Gastrocnemius medialis (tissue), 4 donors: ENCODE measurements at regions not wholly inside any gene's neighbourhood (a gene's known extent, or its start where the extent isn't known, plus 50 kb on each side); places are given as distances from the start of the nearest gene placed in this dataset.

Experiments
- ATAC-seq, 2 donors: fragments of 150-250 bp; one replicate each; pipeline ENCODE4 v1.9.1; 2016
- DNase-seq, 2 donors: peaks; one replicate each; pipeline ENCODE4 v3.0.0-alpha.2; 2019
- H3K27ac ChIP-seq, 4 donors: fragments of 200-600 bp; sonication (generic); 1 replicate in 1 of 4; 2 replicates in 3 of 4; pipeline ENCODE4 v1.5.1; 2016 to 2018; ENCODE audit warnings: mild to moderate bottlenecking in 2 of 4, moderate library complexity in 1 of 4
- H3K27me3 ChIP-seq, 3 donors: fragments of 200-600 bp; sonication (generic) in 2 of 3; 1 replicate in 1 of 3; 2 replicates in 2 of 3; pipeline versions ENCODE4 v1.5.1 to v1.6.0; 2016 to 2019; ENCODE audit warnings: mild to moderate bottlenecking in 1 of 3, moderate library complexity in 1 of 3
- H3K36me3 ChIP-seq, 2 donors: fragments of 200-600 bp; sonication (generic) in 1 of 2; one replicate each; pipeline ENCODE4 v1.5.1; 2017 to 2018
- H3K4me1 ChIP-seq, 2 donors: fragments of 200-600 bp; sonication (generic) in 1 of 2; one replicate each; pipeline ENCODE4 v1.5.1; 2016 to 2017; ENCODE audit warnings: mild to moderate bottlenecking in 2 of 2
- H3K4me3 ChIP-seq, 4 donors: fragments of 200-600 bp; sonication (generic) in 3 of 4; 1 replicate in 1 of 4; 2 replicates in 3 of 4; pipeline ENCODE4 v1.5.1; 2016 to 2019; ENCODE audit warnings: mild to moderate bottlenecking in 2 of 4
- H3K9me3 ChIP-seq, 3 donors: fragments of 200-600 bp; sonication (generic) in 2 of 3; 1 replicate in 1 of 3; 2 replicates in 2 of 3; pipeline ENCODE4 v1.5.1; 2016 to 2019
- POLR2A ChIP-seq, 2 donors: fragments of 450-650 bp; IDR thresholded peaks; one replicate each; pipeline ENCODE4 v1.6.1; 2017; ENCODE audit warnings: antibody characterized with exemption in 2 of 2, mild to moderate bottlenecking in 2 of 2, moderate library complexity in 2 of 2
- in situ Hi-C, 4 donors: fragments of 200-750 bp; cut with MboI; loops; one replicate each; pipeline versions ENCODE4 v1.15.0 to v1.8.0; 2017; ENCODE audit warnings: low sequenced_read_pairs in 4 of 4
- intact Hi-C: fragments of 100-400 bp; cut with DNase I; formaldehyde crosslinking; loops from one replicate; pipeline ENCODE4 v1.15.1; 2023; ENCODE audit warnings: low total_unique reads
- TF ChIP-seq, protein P1 (sequence below), 5 experiments: fragments of 450-650 bp in 3 of 5; fragments of 200-600 bp in 2 of 5; sonication (generic) in 2 of 5; IDR thresholded peaks in 4 of 5; conservative IDR thresholded peaks in 1 of 5; 1 replicate in 4 of 5; 2 replicates in 1 of 5; pipeline ENCODE4 v1.5.1; 2016 to 2019; ENCODE audit warnings: antibody characterized with exemption in 5 of 5, mild to moderate bottlenecking in 3 of 5, moderate library complexity in 3 of 5

DNA sequence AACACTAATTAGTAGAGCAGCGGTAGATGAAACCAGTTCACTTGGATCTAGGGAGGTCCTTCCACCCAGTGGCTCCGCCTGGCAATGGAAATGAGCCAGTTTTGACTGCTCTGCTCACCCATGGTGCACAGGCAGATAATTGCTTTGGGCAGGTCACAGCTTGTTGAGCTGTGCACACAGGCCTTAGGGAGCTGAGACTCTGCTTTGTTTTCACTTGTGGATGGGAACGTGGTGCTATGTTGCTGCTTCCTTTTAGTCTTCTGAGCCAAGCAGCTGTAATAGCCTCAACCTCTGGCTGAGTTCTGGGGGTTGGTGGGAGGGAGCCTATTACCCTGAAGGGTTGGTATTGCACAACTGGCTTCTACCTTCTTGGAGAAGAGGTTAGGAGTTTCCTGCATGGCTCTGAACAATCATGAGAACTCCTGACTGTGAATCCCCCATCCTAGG, 262.3 kb upstream of the MTNR1B start:
- Histone ChIP-seq H3K27ac (no peak overlapping the region), H3K4me3 (no peak overlapping the region), H3K36me3 (no peaks in the 10 kb centered on the region), H3K27me3 (no peaks in the 10 kb centered on the region), H3K4me1 (no peaks in the 10 kb centered on the region), H3K9me3 (no peaks in the 10 kb centered on the region)
- peak in 1 of 2 donors; percentile 16 for DNase-seq
- TF ChIP-seq, protein P1, sequence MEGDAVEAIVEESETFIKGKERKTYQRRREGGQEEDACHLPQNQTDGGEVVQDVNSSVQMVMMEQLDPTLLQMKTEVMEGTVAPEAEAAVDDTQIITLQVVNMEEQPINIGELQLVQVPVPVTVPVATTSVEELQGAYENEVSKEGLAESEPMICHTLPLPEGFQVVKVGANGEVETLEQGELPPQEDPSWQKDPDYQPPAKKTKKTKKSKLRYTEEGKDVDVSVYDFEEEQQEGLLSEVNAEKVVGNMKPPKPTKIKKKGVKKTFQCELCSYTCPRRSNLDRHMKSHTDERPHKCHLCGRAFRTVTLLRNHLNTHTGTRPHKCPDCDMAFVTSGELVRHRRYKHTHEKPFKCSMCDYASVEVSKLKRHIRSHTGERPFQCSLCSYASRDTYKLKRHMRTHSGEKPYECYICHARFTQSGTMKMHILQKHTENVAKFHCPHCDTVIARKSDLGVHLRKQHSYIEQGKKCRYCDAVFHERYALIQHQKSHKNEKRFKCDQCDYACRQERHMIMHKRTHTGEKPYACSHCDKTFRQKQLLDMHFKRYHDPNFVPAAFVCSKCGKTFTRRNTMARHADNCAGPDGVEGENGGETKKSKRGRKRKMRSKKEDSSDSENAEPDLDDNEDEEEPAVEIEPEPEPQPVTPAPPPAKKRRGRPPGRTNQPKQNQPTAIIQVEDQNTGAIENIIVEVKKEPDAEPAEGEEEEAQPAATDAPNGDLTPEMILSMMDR (IDR thresholded peaks at IDR 0.05 in 4 of 5, conservative IDR thresholded peaks at IDR 0.05 in 1 of 5), result no peak
- TF ChIP-seq POLR2A (IDR thresholded peaks at IDR 0.05), result no peak
- in situ Hi-C loops, result no loop called here
- peak; percentile 30 to 52 for ATAC-seq
- intact Hi-C loops, result no loop called here

DNA sequence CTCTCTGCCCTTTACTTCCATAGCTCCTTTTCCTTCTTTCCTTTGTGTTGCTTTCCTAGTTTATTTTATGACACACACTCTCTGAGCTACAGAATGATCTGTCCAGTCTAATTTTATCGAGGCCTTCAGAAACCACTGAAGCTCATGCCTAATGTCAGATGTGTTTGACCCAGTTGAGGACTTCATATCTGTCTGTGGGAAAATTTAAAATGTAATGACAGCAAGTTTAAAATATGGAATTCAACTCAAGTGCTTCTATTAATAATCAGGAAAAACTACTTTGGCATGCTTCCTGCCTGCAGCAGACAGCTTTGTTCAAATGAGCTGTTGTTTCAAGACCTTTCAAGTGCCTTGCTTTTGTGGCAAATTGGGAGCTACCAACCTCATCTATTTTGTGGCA, 261.8 kb upstream of the MTNR1B start:
- TF ChIP-seq, protein P1 (IDR thresholded peaks at IDR 0.05 in 4 of 5, conservative IDR thresholded peaks at IDR 0.05 in 1 of 5), result no peak
- TF ChIP-seq POLR2A (IDR thresholded peaks at IDR 0.05), result no peak
- Histone ChIP-seq H3K4me3 (no peak overlapping the region), H3K4me1 (no peaks in the 10 kb centered on the region), H3K27me3 (no peaks in the 10 kb centered on the region), H3K9me3 (no peaks in the 10 kb centered on the region), H3K27ac (no peak overlapping the region), H3K36me3 (no peaks in the 10 kb centered on the region)
- DNase-seq, result no peak
- intact Hi-C loops (no loop called here), in situ Hi-C loops (no loop called here)
- ATAC-seq, result no peak

DNA sequence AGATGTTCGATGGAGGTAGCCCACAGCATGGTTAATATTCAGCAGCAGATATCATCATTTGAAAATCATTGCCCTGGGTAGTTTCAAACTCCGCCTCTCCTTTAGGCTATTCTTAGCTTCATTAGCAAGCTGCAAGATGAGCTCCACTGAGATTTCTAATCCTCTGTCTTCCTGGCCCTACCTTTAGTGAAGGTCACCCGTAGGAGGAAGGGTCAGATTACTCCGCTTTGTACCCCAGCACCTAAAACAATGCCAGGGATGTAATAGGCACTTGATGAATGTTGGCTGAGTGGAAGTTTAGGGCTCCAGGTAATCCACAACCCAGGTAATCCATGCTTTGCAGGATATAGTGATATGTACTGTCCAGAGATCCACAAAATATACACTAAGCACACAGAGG, 260.1 kb upstream of the MTNR1B start:
- no peak overlapping the region for H3K27ac ChIP-seq
- no peaks in the 10 kb centered on the region for H3K36me3 ChIP-seq
- DNase-seq, result no peak
- TF ChIP-seq POLR2A (IDR thresholded peaks at IDR 0.05), result no peak
- TF ChIP-seq, protein P1 (IDR thresholded peaks at IDR 0.05 in 4 of 5, conservative IDR thresholded peaks at IDR 0.05 in 1 of 5), result no peak
- intact Hi-C loops (no loop called here), in situ Hi-C loops (no loop called here)
- no peak for ATAC-seq
- H3K4me3 ChIP-seq, result no peak overlapping the region
- no peaks in the 10 kb centered on the region for H3K27me3 ChIP-seq
- H3K4me1 ChIP-seq, result no peaks in the 10 kb centered on the region
- no peaks in the 10 kb centered on the region for H3K9me3 ChIP-seq

DNA sequence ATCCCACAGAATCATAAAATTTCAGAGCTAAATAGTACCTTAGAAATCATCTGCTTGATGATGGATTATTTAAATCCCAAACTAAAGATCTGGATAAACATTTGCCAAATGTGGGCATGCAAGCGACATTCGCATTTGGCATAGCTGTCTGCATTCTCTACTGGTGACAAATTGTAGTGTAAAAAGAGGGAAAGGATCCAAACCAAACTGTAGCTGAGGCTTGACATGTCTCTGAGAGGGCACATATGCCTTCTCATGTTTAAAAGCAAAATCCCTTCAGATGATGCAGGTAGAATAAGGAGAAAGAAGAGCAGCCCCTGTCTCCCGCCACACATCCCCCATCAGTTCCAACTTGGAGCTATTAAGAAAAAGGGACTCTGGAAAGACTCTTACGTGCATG, 257.5 kb upstream of the MTNR1B start:
- Histone ChIP-seq H3K4me3 (no peak overlapping the region), H3K36me3 (no peaks in the 10 kb centered on the region), H3K4me1 (no peaks in the 10 kb centered on the region), H3K27me3 (no peaks in the 10 kb centered on the region), H3K27ac (no peak overlapping the region), H3K9me3 (no peaks in the 10 kb centered on the region)
- intact Hi-C loops (no loop called here), in situ Hi-C loops (loop anchor here in 1 of 4 donors (10.0 kb wide), 1 partner anchor 63 kb away; no protein-coding TSS in a partner anchor)
- TF ChIP-seq, protein P1 (IDR thresholded peaks at IDR 0.05 in 4 of 5, conservative IDR thresholded peaks at IDR 0.05 in 1 of 5), result no peak
- no peak for TF ChIP-seq POLR2A (IDR thresholded peaks at IDR 0.05)
- ATAC-seq (no peak), DNase-seq (no peak)

DNA sequence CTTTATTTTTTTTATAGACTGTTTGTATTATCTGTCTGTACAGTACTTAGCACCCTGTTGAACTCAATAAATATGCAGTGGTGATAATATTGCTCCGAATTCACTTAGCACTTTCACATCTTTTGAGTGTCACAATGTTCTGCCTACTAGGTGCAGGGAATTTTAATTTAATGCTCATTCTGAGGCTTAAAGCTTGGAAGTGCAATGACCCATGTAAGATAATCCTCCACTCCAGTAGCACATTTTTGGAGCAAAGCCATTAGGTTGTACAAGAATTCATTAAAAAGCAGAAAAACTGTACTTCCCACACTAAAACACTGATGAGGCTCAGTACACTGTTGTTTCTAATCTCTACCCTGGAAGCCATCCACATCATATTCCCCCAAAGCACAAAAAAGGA, 255.3 kb upstream of the MTNR1B start:
- H3K27ac ChIP-seq, result no peak overlapping the region
- no peaks in the 10 kb centered on the region for H3K27me3 ChIP-seq
- intact Hi-C loops (no loop called here), in situ Hi-C loops (loop anchor here in 1 of 4 donors (10.0 kb wide), 1 partner anchor 61 kb away; no protein-coding TSS in a partner anchor)
- ATAC-seq (no peak), DNase-seq (no peak)
- H3K36me3 ChIP-seq, result no peaks in the 10 kb centered on the region
- H3K4me1 ChIP-seq, result no peaks in the 10 kb centered on the region
- no peak overlapping the region for H3K4me3 ChIP-seq
- no peak for TF ChIP-seq POLR2A (IDR thresholded peaks at IDR 0.05)
- TF ChIP-seq, protein P1 (IDR thresholded peaks at IDR 0.05 in 4 of 5, conservative IDR thresholded peaks at IDR 0.05 in 1 of 5), result no peak
- no peaks in the 10 kb centered on the region for H3K9me3 ChIP-seq
